ENCODE measurements at regions not wholly inside any gene's neighbourhood (a gene's known extent, or its start where the extent isn't known, plus 50 kb on each side); places are given as distances from the start of the nearest gene placed in this dataset.

DNA sequence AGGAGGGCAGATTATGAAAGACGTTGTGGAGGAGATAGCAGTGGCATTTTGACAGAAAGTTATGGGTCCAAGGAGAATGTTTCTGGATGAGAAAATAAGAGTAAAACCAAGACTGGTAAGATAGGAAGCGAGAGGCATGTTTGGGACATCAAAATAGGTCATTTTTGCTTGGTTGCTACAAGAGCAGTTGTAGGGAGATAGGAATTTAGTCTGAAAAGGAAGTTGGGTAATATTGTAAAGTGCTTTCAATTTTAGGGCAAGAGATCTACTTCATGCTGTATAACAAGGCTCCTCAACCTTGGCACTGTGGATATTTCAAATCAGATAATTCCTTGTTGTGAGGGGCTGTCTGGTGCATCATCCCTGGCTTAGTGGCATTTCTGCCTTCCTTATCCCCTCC is 118.0 kb upstream of the DPH6 start:
- no peak for DNase-seq

GRCh38 chr15:35665896-35666536 is 120.1 kb upstream of the DPH6 start:
- DNase-seq, result no peak

- no peak for DNase-seq
Measured at GRCh38 chr15:35667908-35668307, 121.9 kb upstream of the DPH6 start.

DNA sequence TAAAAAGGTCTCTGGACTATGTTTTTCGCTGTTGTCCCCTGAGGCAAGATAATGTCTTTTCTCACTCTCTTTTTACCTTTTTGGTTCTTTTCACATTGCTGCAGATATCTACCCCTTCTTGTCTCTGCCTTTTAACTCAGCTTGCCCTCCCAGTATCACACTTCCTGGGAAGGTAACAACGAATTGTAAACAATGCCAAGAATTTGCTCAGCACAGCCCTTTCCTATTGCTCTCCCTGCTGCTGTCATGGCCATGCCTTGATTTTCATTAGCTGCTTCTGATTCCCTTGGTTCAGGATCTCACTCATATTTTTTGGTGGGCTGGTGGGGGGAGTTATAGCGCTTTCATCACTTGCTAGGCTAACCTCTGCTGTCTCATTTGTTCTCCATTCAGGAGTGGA is 123.1 kb upstream of the DPH6 start:
- no peak for DNase-seq

- no peak for DNase-seq
Measured at GRCh38 chr15:35669432-35670045, 123.6 kb upstream of the DPH6 start.

DNA sequence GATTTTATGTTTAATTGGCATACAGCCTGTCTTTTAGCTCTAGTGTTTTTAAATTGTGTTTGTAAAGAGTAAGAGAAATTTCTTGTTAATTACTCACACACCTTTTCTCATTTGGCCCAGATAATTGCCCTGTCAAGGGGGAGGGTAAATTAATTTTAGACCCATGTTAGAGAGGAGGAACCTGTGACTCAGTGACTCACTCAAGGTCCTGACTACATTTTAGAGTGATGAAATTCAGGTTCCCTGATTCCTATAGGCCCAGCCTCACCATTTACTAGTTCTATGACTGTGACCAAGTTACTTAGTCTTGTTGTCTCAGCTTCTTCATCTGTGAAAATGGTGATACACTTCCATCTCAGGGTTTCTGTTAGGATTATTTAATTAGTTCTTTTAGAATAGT is 125.2 kb upstream of the DPH6 start:
- DNase-seq, result no peak

DNA sequence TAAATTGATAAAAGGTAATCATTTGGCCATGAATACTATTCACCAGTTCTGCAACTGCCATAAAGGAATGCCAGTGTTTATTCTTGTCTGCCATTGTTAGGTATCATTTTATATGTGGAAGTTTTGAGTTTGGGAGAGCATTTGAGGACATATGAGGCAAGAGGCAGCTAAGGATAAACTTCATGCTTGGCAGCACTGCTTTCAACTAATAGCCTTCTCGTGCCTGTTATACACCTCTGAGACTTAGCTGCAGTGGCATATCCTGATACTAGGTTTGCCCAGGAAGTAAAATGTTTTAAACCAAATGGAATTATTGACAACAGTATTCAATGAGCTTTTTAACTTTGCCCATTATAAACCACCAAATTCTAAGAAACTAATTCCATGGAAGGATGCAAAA is 126.0 kb upstream of the DPH6 start:
- no peak for DNase-seq

DNA sequence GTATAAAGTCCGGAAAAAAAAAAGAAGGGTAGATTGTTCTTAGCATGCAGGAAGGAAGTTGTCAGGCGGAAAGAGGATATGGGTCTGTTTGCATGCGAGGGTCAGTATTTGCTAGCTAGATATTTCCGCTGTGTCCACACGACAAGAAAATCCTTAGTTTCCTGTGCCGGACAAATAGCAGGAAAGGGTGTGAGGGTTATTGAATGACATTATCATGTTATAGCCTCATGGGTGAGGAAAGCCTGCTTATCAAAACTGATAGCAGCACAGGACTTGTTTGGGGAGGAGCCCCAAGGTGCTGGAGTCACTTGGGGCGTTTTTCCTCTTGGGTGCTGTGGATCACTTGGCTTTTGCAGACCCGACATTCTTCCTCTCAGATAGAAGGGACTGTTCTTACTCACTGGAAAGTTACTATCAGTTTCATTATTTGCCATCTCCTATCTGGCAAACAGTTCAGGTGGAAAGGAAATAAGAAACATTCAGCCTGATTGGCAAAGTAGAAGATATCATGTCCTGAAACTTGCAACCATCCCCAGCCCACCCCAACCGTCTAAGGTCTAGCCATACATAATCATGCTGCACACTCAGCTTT is 127.2 kb upstream of the DPH6 start:
- DNase-seq, result no peak

- peak; percentile 45 for DNase-seq
Measured at GRCh38 chr15:35674873-35675781, 129.2 kb upstream of the DPH6 start.

GRCh38 chr15:35678774-35679173 is 132.8 kb upstream of the DPH6 start:
- no peak for DNase-seq

GRCh38 chr15:35679186-35679585 is 133.2 kb upstream of the DPH6 start:
- no peak for DNase-seq

DNA sequence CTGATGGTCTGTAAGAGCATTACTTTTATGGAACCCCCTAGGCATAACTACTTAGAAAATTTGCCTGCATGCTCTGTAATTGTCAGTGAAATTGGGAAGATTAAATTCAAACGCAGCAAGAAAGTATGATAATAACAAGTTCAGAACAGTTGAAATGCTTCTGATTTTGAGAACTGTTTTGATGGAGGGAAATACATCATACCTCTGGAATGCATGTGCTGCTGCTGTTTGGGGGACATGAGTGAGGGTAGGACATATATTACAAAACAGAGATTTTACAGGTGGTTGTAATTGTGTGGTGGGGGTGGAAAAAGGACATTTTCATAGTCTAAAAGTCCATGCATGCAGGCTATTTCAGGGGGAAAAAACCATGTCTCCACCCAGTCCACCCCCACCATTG is 135.0 kb upstream of the DPH6 start:
- DNase-seq, result no peak

GRCh38 chr15:35686347-35686746 is 140.4 kb upstream of the DPH6 start:
- no peak for DNase-seq

GRCh38 chr15:35689266-35689665 is 143.3 kb upstream of the DPH6 start:
- DNase-seq, result no peak

DNA sequence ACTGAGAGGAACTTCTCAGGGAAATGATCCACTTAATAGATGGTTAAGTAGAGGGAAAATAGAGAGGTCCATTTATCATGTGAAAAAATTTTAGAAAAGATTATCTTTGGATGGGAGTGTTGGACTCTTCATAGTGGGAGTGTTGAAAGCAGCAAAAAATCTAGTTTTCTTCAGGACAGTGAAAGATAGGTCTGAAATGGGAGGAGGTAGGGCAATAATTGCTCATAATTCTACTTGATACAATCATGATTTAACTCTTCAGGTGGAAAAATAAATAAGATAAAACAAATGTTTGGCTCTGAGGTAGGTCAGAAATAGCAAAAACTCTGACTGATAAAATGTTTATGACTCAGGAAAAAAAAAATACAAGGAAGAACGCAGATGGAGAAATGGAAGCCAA is 144.1 kb upstream of the DPH6 start:
- no peak for DNase-seq

DNA sequence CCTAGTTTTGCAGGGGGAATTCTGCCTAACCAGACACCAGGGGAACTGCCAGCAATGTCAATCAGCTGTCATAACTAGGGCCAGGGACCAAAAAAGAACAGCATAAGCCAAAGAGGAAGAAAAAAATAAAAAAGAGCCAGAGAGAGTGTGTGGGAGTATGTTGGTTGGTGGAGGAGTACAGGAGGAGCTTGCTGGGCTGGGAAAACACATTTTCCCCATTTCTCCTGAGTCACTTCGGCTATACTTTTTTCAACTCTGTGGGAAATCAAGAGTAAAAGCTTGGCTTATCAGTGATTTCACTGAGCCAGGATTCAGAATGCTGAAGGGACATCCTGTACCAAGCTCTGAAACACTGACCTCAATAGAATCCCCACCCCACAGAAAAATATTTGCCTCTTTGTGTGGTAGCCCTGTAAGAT is 144.7 kb upstream of the DPH6 start:
- DNase-seq, result no peak

DNA sequence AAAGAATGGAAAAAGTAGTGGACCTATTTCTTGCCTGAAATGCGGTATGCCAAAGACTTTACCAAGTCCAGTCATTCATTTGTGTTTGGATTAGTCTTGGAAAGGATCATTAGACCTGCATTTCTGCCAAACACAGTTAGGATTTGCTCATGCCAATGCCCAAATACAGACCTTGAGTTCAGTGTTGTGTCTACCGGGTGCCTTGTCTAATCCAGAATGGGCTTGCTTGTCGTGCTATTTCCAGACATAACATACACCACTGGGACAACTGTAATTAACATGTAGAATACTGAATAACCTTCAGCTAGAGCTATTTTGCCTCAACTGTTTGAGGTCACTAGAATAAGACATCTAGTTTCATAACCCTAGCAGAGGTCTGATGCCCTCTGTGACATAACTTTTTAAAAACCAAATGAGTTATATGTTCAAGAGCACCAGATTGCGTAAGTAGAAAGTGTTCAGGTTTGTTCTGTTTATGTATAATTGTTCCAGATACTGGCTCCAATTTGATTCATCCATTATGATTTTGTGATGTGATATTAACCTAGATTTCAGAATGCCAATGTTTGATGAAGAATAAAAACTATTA is 145.3 kb upstream of the DPH6 start:
- no peak for DNase-seq

DNA sequence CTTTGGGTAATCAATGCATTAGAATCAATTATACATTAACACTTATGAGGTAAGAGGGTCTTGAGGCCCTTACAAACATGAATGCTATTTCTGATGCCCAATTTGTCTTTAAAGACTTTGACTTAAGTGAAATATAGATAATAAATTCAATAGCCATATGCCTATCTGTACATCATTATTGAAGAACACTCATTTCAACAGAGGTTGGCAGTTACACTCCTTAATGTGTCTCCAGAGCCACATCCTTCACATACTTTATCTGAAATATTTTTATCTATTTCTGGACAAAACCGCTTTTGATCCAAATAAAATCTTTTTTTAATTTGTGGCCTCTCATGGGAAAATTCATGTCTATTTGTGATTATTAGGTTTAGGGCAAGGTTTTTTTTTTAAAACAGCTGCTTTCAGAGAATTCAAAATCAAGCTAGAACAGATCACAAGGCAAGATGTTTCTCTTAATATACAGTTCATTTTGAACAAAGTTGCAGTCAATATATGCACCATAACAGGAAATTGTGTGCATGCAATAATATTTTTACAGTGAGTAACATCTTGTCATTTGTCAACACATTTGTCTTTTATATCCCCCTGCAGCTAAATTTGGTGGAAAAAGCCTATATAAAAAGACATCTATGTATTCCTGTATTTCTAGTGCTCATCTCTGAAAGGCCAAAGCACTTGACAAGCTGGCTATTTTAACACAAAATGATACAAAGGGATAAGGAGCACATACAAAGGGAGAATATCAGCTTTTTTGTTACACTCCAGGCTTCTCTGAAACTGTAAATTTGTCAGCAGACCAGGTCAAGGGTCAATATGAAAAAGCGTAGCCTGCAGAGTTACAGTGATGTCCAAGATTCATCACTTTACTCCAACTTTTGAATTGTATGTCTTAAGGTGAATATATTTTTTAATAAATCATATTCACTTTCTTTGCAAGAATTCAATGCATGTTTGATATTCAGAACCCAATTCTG is 146.2 kb upstream of the DPH6 start:
- DNase-seq, result no peak

GRCh38 chr15:35693286-35693685 is 147.3 kb upstream of the DPH6 start:
- DNase-seq, result no peak

- no peak for DNase-seq
Measured at GRCh38 chr15:35693886-35694285, 147.9 kb upstream of the DPH6 start.

GRCh38 chr15:35695003-35695402 is 149.0 kb upstream of the DPH6 start:
- no peak for DNase-seq

GRCh38 chr15:35696767-35697231 is 150.8 kb upstream of the DPH6 start:
- DNase-seq, result no peak

Data from DMS153 (cell line).